ENCODE measurements at regions not wholly inside any gene's neighbourhood (a gene's known extent, or its start where the extent isn't known, plus 50 kb on each side); places are given as distances from the start of the nearest gene placed in this dataset.
A peak's percentile ranks its signal among the peaks of the same experiment; 100 is the strongest.

- no peak overlapping the region for H3K4me3 Mint-ChIP-seq
- H3K27me3 Mint-ChIP-seq (ENCODE audit: low read depth) = no peaks in the 10 kb centered on the region
- H3K27ac Mint-ChIP-seq = peak overlapping the region in 2 of 3 experiments; percentile 6 to 71; a peak in 3 of 7 replicates
- no peak overlapping the region for H2BK12ac ChIP-seq (ENCODE audit: insufficient read length, low read depth, low read length)
- H3K9ac ChIP-seq (ENCODE audit: extremely low read depth, insufficient read length, low read length) = no peak overlapping the region
- no peak overlapping the region for H3K23ac ChIP-seq (ENCODE audit: insufficient read length, low read depth, low read length)
- no peak overlapping the region for H2BK20ac ChIP-seq (ENCODE audit: low read depth, low read length, poor library complexity, severe bottlenecking)
- peaks cover 16% of the 10 kb centered on the region for H3K9me3 ChIP-seq (ENCODE audit: control insufficient read depth, low read depth, low read length)
- no peak overlapping the region for H3K18ac ChIP-seq (ENCODE audit: insufficient read length, low read depth, low read length)
- H2AK5ac ChIP-seq (ENCODE audit: insufficient read length, low read length) = no peak overlapping the region
- H2BK5ac ChIP-seq (ENCODE audit: insufficient read length, low read length) = no peak overlapping the region
- no peaks in the 10 kb centered on the region for H3K23me2 ChIP-seq (ENCODE audit: insufficient read length, low read depth, low read length, poor library complexity, severe bottlenecking)
- H4K8ac ChIP-seq (replicated peaks; ENCODE audit: insufficient read length, low read depth, low read length) = no peak overlapping the region
- TF ChIP-seq, protein P1, sequence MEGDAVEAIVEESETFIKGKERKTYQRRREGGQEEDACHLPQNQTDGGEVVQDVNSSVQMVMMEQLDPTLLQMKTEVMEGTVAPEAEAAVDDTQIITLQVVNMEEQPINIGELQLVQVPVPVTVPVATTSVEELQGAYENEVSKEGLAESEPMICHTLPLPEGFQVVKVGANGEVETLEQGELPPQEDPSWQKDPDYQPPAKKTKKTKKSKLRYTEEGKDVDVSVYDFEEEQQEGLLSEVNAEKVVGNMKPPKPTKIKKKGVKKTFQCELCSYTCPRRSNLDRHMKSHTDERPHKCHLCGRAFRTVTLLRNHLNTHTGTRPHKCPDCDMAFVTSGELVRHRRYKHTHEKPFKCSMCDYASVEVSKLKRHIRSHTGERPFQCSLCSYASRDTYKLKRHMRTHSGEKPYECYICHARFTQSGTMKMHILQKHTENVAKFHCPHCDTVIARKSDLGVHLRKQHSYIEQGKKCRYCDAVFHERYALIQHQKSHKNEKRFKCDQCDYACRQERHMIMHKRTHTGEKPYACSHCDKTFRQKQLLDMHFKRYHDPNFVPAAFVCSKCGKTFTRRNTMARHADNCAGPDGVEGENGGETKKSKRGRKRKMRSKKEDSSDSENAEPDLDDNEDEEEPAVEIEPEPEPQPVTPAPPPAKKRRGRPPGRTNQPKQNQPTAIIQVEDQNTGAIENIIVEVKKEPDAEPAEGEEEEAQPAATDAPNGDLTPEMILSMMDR (conservative IDR thresholded peaks at IDR 0.05) = no peak
- H2AFZ ChIP-seq (ENCODE audit: low read length) = no peak overlapping the region
- H3K79me1 ChIP-seq (ENCODE audit: insufficient read depth, low read depth, low read length, poor library complexity, severe bottlenecking) = no peaks in the 10 kb centered on the region
- WGBS (ENCODE audit: extremely low coverage, insufficient read length, low lambda C conversion rate) = no CpG with 5 or more reads among the region's 4 CpGs
- no peaks in the 10 kb centered on the region for H3K4me1 ChIP-seq (ENCODE audit: insufficient read depth, low read length)
- no peak overlapping the region for H3K4me2 ChIP-seq (ENCODE audit: insufficient read depth, insufficient read length, low read length)
- H3T11ph ChIP-seq (ENCODE audit: low read length) = no peak overlapping the region
- no peak overlapping the region for H2BK15ac ChIP-seq (ENCODE audit: low read depth, low read length)
- H4K20me1 ChIP-seq (ENCODE audit: control insufficient read depth, insufficient read depth, insufficient read length) = no peaks in the 10 kb centered on the region
- H3K79me2 ChIP-seq (ENCODE audit: insufficient read depth, low read length) = no peaks in the 10 kb centered on the region
- no peak overlapping the region for H3K56ac ChIP-seq (ENCODE audit: insufficient read length, low read depth, low read length)
- peaks cover 5 to 13% of the 10 kb centered on the region in 2 experiments for H3K4me1 Mint-ChIP-seq
- H3K27me3 ChIP-seq (ENCODE audit: insufficient read depth, low read length) = no peaks in the 10 kb centered on the region
- no peak overlapping the region for H3K14ac ChIP-seq (ENCODE audit: insufficient read depth, low read length)
- peaks cover 24 to 39% of the 10 kb centered on the region in 2 experiments for H3K9me3 Mint-ChIP-seq
- H2BK120ac ChIP-seq (ENCODE audit: low read depth, low read length, poor library complexity, severe bottlenecking) = no peak overlapping the region
- H3K27ac ChIP-seq (ENCODE audit: insufficient read length, low read depth, low read length) = no peak overlapping the region
- no peak overlapping the region for H4K5ac ChIP-seq (ENCODE audit: insufficient read length, low read depth, low read length)
- no peak overlapping the region for H4K91ac ChIP-seq (ENCODE audit: insufficient read length, low read depth, low read length)
- DNase-seq = no peak
- H3K4ac ChIP-seq (ENCODE audit: low read depth, low read length) = no peak overlapping the region
- H3K36me3 Mint-ChIP-seq (ENCODE audit: insufficient read depth in 1 of 3, low read depth in 3 of 3) = peaks cover 6 to 34% (median 27%) of the 10 kb centered on the region in 3 experiments
Measured at GRCh38 chr17:13176436-13176835, 158.6 kb upstream of the ELAC2 start.

Data from H9 (cell line).